NCI-H1436 (cell line): ENCODE measurements at regions not wholly inside any gene's neighbourhood (a gene's known extent, or its start where the extent isn't known, plus 50 kb on each side); places are given as distances from the start of the nearest gene placed in this dataset.
"Not testable (repeated sequence)": the region's sequence is repeated elsewhere in the genome, so short reads cannot be mapped to it uniquely, and the experiment has no call there.

Source experiments
- DNase-seq: peaks from one replicate; lab custom pipeline; 2025; lab: John Stamatoyannopoulos, UW

DNA sequence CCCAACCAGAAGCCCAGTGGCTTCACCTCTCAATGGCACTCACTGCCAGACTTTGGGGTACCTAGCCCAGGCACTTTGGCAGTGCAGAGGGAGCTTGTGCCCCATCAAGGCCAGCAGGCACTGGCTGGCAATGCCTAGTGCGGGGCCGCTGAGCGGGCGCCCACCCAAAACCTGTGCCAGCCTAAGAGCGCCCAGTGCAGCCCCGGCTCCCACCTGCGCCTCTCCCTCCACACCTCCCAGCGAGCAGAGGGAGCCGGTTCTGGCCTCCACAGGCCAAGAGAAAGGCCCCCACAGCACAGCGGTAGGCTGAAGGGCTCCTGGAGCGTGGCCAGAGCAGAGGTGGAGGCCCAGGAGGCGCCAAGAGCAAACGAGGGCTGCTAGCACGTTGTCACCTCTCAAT lies 930.8 kb downstream of the IPMK start:
- no peak for DNase-seq

DNA sequence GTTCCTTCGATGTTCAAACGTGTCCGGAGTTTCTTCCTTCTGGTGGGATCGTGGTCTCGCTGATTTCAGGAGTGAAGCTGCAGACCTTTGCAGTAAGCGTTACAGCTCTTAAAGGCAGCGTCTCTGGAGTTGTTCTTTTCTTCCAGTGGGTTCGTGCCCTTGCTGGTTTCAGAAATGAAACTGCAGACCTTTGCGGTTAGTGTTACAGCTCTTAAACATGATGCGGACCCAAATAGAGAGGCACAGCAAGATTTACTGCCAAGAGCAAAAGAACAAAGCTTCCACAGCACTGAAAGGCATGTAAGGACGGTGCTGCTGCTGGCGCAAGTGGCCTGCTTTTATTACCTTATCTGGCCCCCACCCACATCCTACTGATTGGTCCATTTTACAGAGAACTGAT lies 931.4 kb downstream of the IPMK start:
- DNase-seq, result no peak

- DNase-seq, result no peak
Observed at GRCh38 chr10:57334523-57334922, 933.2 kb downstream of the IPMK start.

- DNase-seq, result no peak
Observed at GRCh38 chr10:57333880-57334279, 933.8 kb downstream of the IPMK start.

DNA sequence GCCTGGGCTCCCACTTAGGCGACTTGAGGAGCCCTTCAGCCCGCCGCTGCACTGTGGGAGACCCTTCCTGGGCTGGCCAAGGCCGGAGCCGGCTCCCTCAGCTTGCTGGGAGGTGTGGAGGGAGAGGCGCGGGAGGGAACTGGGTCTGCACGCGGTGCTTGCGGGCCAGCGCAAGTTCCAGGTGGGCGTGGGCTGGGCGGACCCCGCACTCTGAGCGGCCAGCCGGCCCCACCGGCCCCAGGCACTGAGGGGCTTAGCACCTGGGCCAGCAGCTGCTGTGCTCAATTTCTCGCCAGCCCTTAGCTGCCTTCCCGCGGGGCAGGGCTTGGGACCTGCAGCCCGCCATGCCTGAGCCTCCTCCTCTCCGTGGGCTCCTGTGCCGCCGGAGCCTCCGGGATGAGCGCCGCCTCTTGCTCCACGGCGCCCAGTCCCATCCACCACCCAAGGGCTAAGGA lies 946.3 kb downstream of the IPMK start:
- not testable (repeated sequence) for DNase-seq

- no peak for DNase-seq
Observed at GRCh38 chr10:57320416-57320815, 947.3 kb downstream of the IPMK start.

GRCh38 chr10:57314046-57314445 lies 953.0 kb upstream of the ZWINT start:
- no peak for DNase-seq

GRCh38 chr10:57303566-57303965 lies 942.5 kb upstream of the ZWINT start:
- no peak for DNase-seq

DNA sequence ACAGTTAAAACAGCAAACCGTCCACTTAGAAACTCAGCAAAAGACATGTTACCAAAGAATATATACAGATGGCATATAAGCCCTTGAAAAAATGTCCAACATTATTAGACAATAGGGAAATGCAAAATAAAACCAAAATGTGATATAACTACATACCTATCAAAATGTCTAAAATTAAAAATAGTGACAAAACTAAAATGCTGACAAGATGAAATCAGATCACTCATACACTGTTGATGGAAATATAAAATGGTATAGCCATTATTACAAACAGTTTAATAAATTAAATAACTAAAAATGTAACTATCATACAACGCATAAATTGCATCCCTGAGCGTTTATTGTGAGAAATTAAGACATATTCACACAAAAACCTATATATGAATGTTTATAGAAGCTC lies 939.7 kb upstream of the ZWINT start:
- DNase-seq, result no peak

DNA sequence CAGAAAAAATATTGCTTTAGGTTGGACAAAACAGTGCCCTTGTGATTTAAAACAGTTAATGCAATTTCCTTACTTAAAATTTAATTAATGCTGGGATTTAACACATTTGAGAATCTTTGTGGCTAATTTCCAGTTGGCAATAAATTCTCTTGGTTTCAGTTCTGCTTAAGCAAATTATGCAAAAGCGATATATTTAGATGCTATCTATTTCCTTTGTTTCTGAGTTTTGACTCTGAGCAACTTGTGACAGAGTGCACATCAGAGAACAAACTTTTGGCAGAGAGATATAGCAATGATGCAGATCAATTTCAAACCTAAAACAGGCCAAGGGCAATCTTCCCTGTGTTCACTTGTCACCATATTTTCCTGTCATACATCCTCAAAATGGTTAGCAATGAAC lies 933.6 kb upstream of the ZWINT start:
- DNase-seq, result no peak

GRCh38 chr10:57288754-57289153 lies 927.7 kb upstream of the ZWINT start:
- no peak for DNase-seq

DNA sequence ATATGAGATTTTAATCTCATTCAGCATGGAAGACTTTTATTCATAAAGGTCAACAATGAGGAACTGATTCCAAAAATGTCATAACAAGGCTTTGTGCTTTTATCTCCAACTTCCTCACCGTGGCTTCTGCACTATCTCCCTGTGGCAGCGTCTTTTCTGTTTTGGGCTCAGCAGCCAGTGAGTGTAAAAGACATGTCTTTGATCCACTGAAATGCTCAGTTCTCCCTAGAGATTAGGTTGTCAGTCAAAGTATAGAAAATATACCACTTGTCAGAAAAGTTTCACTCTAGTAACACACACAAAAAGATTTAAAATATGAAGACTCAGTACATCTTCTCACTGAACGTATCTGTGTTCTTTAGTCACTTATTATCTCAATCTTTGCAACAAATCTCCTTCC lies 901.8 kb upstream of the ZWINT start:
- DNase-seq, result no peak

- DNase-seq, result no peak
Observed at GRCh38 chr10:57260175-57260574, 899.1 kb upstream of the ZWINT start.

DNA sequence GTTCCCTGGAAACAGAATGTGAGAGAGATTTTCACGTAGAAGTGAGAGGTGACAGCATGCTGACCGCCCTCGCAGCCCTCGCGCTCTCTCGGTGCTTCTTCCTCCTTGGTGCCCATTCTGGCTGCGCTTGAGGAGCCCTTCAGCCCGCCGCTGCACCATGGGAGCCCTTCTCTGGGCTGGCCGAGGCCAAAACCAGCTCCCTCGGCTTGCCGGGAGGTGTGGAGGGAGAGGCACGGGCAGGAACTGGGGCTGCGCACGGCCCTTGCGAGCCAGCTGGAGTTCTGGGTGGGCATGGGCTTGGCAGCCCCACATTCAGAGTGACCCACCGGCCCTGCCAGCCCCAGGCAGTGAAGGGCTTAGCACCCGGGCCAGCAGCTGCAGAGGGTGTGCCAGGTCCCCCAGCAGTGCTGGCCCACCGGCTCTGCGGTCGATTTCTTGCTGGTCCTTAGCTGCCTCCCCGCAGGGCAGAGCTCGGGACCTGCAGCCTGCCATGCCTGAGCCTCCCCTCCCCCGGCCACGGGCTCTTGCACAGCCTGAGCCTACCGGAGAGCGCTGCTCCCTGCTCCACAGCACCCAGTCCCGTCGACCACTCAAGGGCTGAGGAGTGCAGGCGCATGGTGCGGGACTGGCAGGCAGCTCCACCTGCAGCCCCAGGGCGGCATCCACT lies 888.7 kb upstream of the ZWINT start:
- no peak for DNase-seq

DNA sequence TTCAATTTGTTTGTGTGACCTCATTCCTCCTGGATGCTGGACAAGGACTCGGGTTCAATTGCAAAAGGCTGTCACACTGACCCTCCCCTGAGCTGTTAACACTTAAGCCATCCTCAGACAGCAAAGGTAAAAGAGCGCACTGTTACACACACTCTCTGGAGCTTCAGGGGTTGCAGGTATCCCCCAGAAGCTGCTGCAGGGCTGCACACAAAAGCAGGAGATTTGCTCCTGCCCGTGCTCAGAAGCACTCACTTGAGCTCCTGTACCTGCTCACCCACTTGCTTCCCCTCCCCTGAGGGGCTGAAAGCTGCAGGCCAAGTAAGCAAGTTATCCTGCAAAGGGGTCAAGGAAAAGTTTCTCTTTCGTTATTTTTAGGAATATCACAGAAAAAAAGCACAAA lies 886.2 kb upstream of the ZWINT start:
- DNase-seq, result no peak

- no peak for DNase-seq
Observed at GRCh38 chr10:57225920-57226319, 864.9 kb upstream of the ZWINT start.

- no peak for DNase-seq
Observed at GRCh38 chr10:57224811-57225210, 863.8 kb upstream of the ZWINT start.

- DNase-seq, result no peak
Observed at GRCh38 chr10:57222603-57223002, 861.5 kb upstream of the ZWINT start.

DNA sequence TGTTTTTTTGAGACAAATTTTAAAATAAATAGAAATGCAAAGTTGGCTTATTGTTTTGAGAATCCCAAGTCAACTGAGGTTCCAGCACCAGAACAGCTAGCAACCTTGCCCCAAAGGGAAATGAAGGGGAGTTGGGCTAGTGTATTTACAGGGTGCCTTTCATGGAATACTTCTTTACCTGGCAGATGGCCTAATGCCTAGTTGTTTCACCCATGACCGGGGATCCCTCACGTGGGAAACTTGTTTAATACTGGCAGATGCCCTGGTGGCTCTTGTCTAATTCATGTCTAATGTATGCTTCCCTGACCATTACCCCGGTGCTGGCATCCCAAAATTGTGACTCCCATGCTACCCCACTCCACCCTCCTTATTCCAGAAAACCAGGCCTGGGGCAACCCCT lies 861.1 kb upstream of the ZWINT start:
- no peak for DNase-seq

DNA sequence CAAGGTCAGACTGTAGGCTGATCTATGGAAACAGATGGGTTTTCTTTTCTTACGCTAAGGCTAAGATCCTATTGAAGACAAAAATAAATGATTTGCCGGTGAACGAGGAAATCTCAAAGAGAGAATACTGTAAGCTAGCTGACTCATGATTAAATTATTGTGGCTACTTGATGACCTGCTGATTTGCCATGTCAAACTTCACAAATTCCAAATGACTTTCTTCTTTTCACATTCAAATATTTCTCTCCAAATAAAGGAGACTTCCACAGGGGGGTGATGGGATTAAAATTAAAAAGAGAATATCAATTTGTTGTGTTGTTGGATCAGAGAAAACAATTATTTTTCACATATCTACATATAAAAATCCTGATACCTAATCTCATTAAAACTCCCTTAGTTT lies 860.6 kb upstream of the ZWINT start:
- no peak for DNase-seq

DNA sequence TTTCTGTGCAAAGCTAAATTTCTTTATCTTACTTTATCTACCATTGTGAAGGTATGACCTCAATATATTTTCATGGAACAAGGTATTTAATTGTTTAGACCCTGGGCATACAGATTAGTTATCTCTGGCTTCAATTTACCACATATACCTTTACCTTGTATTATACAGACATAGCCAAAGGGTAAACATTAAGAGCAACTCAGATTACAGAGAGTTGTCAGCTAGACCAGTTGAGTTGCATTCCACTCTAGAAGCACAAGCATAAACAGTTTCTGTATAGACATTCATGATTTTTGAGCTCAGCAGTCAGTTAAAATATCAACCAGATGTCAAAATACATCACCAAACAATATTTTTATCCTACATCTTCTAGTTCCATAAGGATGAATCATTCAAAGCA lies 857.3 kb upstream of the ZWINT start:
- no peak for DNase-seq

DNA sequence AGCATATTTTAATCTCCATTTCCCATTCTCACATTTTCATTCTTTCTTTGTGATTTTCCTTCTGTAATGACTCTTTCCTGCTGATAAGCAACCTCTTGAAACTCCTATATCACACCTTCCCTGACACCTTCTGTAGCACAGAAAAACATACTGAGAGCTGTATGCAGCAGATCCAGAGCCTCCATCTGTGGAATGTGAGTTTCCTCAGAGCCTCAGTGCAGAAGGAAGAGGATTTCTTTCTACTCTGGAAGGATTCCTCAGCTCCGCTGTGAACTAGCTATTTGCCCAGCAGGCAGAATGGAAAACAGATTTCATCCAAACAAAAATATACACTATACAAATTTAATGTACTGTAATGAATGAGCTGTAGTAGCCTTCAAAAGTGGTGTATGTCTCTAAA lies 841.3 kb upstream of the ZWINT start:
- DNase-seq, result no peak

- no peak for DNase-seq
Observed at GRCh38 chr10:57188846-57189245, 827.8 kb upstream of the ZWINT start.

- DNase-seq, result no peak
Observed at GRCh38 chr10:57186201-57186600, 825.1 kb upstream of the ZWINT start.

- no peak for DNase-seq
Observed at GRCh38 chr10:57169597-57169996, 808.5 kb upstream of the ZWINT start.
